Endothelial cell of umbilical vein (primary cell): ENCODE measurements at regions not wholly inside any gene's neighbourhood (a gene's known extent, or its start where the extent isn't known, plus 50 kb on each side); places are given as distances from the start of the nearest gene placed in this dataset.

Experiments used
- BruUV-seq: library from RNA; stranded (reverse); fragments of 400-500 nt; replicated peaks from 2 replicates; lab custom pipeline; 2021; lab: Mats Ljungman, UMichigan
- CTCF ChIA-PET: fragments of 300-600, 350-600 bp; sonication (Branson Sonifier 250); formaldehyde crosslinking; loops from one replicate; lab custom pipeline; 2021; ENCODE audit warnings: antibody characterized with exemption, inconsistent platforms; lab: Charles Lee
- POLR2A ChIA-PET: fragments of 300-600, 350-600 bp; sonication (Branson Sonifier 250); formaldehyde crosslinking; loops from one replicate; lab custom pipeline; 2021; ENCODE audit warnings: antibody characterized with exemption, inconsistent platforms; lab: Charles Lee
- DNase-seq: peaks from one replicate; pipeline ENCODE4 v3.0.0-alpha.2; 2011; ENCODE audit warnings: low read depth, low spot score
- FAIRE-seq: peaks from 2 replicates; lab custom pipeline; 2011; peaks lifted over from hg19 to GRCh38; lab: Jason Lieb, UNC
- H2AFZ ChIP-seq: 2 replicates; pipeline ENCODE4 v1.6.0; 2012; ENCODE audit warnings: low read depth, low read length, control low read depth, inconsistent platforms
- H3K27ac ChIP-seq: 2 replicates; pipeline ENCODE4 v1.5.1; 2011; ENCODE audit warnings: low read depth, mild to moderate bottlenecking, control low read depth, low read length, moderate library complexity; ENCODE audit not compliant: insufficient read depth
- H3K27me3 ChIP-seq, 2 experiments: 2 replicates each; pipeline versions ENCODE4 v1.6.0 to v1.6.1; 2011; ENCODE audit warnings: low read length in 2 of 2, mixed read lengths in 1 of 2; ENCODE audit not compliant: control insufficient read depth in 2 of 2, insufficient read depth in 2 of 2
- H3K36me3 ChIP-seq, 2 experiments: 2 replicates in 1 of 2; 3 replicates in 1 of 2; pipeline ENCODE4 v1.5.1; 2011; ENCODE audit warnings: low read length in 2 of 2, mild to moderate bottlenecking in 1 of 2, moderate library complexity in 1 of 2; ENCODE audit not compliant: control insufficient read depth in 2 of 2, insufficient read depth in 2 of 2; ENCODE audit errors: extremely low read depth in 1 of 2
- H3K4me1 ChIP-seq: 3 replicates; pipeline ENCODE4 v1.5.1; 2011; ENCODE audit warnings: mild to moderate bottlenecking, low read length; ENCODE audit not compliant: control insufficient read depth, insufficient read depth; ENCODE audit errors: extremely low read depth
- H3K4me2 ChIP-seq: 2 replicates; pipeline ENCODE4 v1.6.1; 2011; ENCODE audit warnings: low read length, control low read depth, mixed read lengths; ENCODE audit not compliant: insufficient read depth
- H3K4me3 ChIP-seq, 3 experiments: fragments of 200-600 bp in 1 of 3; sonication (generic), shearing (Covaris generic) in 1 of 3; replicated peaks in 1 of 3; 2 replicates each; pipeline ENCODE4 v1.5.1; 2011 to 2016; ENCODE audit warnings: control low read depth in 3 of 3, low read length in 3 of 3, mild to moderate bottlenecking in 2 of 3, inconsistent platforms in 1 of 3, low read depth in 1 of 3, moderate library complexity in 1 of 3; ENCODE audit not compliant: insufficient read depth in 1 of 3
- H3K79me2 ChIP-seq: 2 replicates; pipeline ENCODE4 v1.6.0; 2012; ENCODE audit warnings: low read length, inconsistent platforms; ENCODE audit not compliant: control insufficient read depth, insufficient read depth
- H3K9ac ChIP-seq: replicated peaks from 2 replicates; pipeline ENCODE3; 2011; ENCODE audit warnings: low read length, control low read depth; ENCODE audit not compliant: insufficient read depth; ENCODE audit errors: extremely low read depth
- H3K9me1 ChIP-seq: replicated peaks from 3 replicates; pipeline ENCODE4 v1.6.0; 2011; ENCODE audit warnings: mild to moderate bottlenecking, low read length; ENCODE audit not compliant: control insufficient read depth, insufficient read depth; ENCODE audit errors: extremely low read depth
- H3K9me3 ChIP-seq: replicated peaks from 2 replicates; pipeline ENCODE4 v1.5.1; 2012; ENCODE audit warnings: low read length, inconsistent platforms; ENCODE audit not compliant: control insufficient read depth, insufficient read depth
- H4K20me1 ChIP-seq: replicated peaks from 2 replicates; pipeline ENCODE3; 2011; ENCODE audit warnings: mild to moderate bottlenecking, low read length; ENCODE audit not compliant: control insufficient read depth, insufficient read depth; ENCODE audit errors: extremely low read depth
- CTCF ChIP-seq, 2 donors: IDR thresholded peaks; 1 replicate in 1 of 2; 2 replicates in 1 of 2; pipeline ENCODE4 v1.5.1; 2011; ENCODE audit warnings: low read length in 2 of 2, mild to moderate bottlenecking in 2 of 2, moderate library complexity in 2 of 2, control low read depth in 1 of 2, inconsistent platforms in 1 of 2, low read depth in 1 of 2; ENCODE audit not compliant: insufficient read depth in 1 of 2; ENCODE audit errors: extremely low read depth in 1 of 2
- EZH2 ChIP-seq: IDR thresholded peaks from 2 replicates; pipeline ENCODE4 v1.6.1; 2012; ENCODE audit warnings: borderline replicate concordance, low read depth, mild to moderate bottlenecking, moderate library complexity, low read length, inconsistent platforms; ENCODE audit not compliant: severe bottlenecking
- FOS ChIP-seq: IDR thresholded peaks from 2 replicates; pipeline ENCODE4 v1.6.1; 2011; ENCODE audit warnings: mild to moderate bottlenecking, low read length, moderate library complexity, borderline replicate concordance; ENCODE audit not compliant: insufficient read depth
- GATA2 ChIP-seq: IDR thresholded peaks from 2 replicates; pipeline ENCODE4 v1.7.0; 2011; ENCODE audit warnings: low read depth, mild to moderate bottlenecking, moderate library complexity, mixed read lengths, low read length; ENCODE audit not compliant: insufficient read length, insufficient read depth
- JUN ChIP-seq: IDR thresholded peaks from 2 replicates; pipeline ENCODE4 v1.6.1; 2011; ENCODE audit warnings: borderline replicate concordance, low read depth; ENCODE audit not compliant: insufficient read length, insufficient read depth
- MYC ChIP-seq: IDR thresholded peaks from one replicate; pipeline ENCODE4 v1.6.1; 2011; ENCODE audit warnings: mild to moderate bottlenecking, low read depth, low read length
- POLR2A ChIP-seq: IDR thresholded peaks from 2 replicates; pipeline ENCODE4 v1.6.1; 2012; ENCODE audit warnings: low read depth, mild to moderate bottlenecking, control low read depth, low read length
- POLR2AphosphoS5 ChIP-seq: IDR thresholded peaks from 2 replicates; pipeline ENCODE4 v1.6.1; 2012; ENCODE audit warnings: low read depth, mild to moderate bottlenecking, control low read depth, low read length, moderate library complexity; ENCODE audit not compliant: insufficient read depth
- dilution Hi-C: fragments of 300-500 bp; cut with MboI; formaldehyde crosslinking; loops from one replicate; pipeline ENCODE4 v1.15.0; 2019; ENCODE audit warnings: low sequenced_read_pairs; ENCODE audit not compliant: extremely low pct_ligation_motif_present
- intact Hi-C: fragments of 100-400 bp; cut with micrococcal nuclease; formaldehyde crosslinking; loops from one replicate; pipeline ENCODE4 v1.10.0; 2022
- TF ChIP-seq, protein P1 (sequence below): IDR thresholded peaks from 2 replicates; pipeline ENCODE4 v1.6.1; 2011; ENCODE audit not compliant: insufficient read depth, insufficient read length

- Histone ChIP-seq H3K27ac (no peak overlapping the region), H2AFZ (no peak overlapping the region), H4K20me1 (no peaks in the 10 kb centered on the region), H3K9ac (no peak overlapping the region), H3K4me2 (no peak overlapping the region), H3K27me3 (no peaks in the 10 kb centered on the region), H3K36me3 (no peaks in the 10 kb centered on the region), H3K9me3 (no peaks in the 10 kb centered on the region), H3K79me2 (no peaks in the 10 kb centered on the region), H3K9me1 (no peaks in the 10 kb centered on the region), H3K4me3 (no peak overlapping the region), H3K4me1 (no peaks in the 10 kb centered on the region)
- dilution Hi-C loops (no loop called here), intact Hi-C loops (no loop called here)
- ChIA-PET POLR2A (no interaction called here), CTCF (no interaction called here)
- TF ChIP-seq CTCF (IDR thresholded peaks at IDR 0.05; ENCODE audit: extremely low read depth in 1 of 2, insufficient read depth in 1 of 2, low read depth in 1 of 2, low read length in 2 of 2) (no peak), EZH2 (no peak), JUN (no peak), FOS (no peak), GATA2 (no peak), POLR2AphosphoS5 (no peak), POLR2A (no peak), MYC (no peak)
- TF ChIP-seq, protein P1, sequence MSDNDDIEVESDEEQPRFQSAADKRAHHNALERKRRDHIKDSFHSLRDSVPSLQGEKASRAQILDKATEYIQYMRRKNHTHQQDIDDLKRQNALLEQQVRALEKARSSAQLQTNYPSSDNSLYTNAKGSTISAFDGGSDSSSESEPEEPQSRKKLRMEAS = no peak
- FAIRE-seq = no peak
- BruUV-seq = no TSS peak
- DNase-seq = no peak
Measured at GRCh38 chr10:57846307-57847065, 421.2 kb downstream of the IPMK start.
